A549 (cell line): ENCODE measurements at regions not wholly inside any gene's neighbourhood (a gene's known extent, or its start where the extent isn't known, plus 50 kb on each side); places are given as distances from the start of the nearest gene placed in this dataset.

Experiments
- EP300 ChIP-seq, 2 experiments: fragments of >200 bp; sonication (Bioruptor Twin); formaldehyde crosslinking; IDR thresholded peaks; 2 replicates in 1 of 2; 3 replicates in 1 of 2; pipeline ENCODE4 v1.6.1; 2016 to 2017
- GATA3 ChIP-seq: IDR thresholded peaks from 2 replicates; pipeline ENCODE4 v1.6.1; 2012; ENCODE audit warnings: borderline replicate concordance
- JUNB ChIP-seq: fragments of >200 bp; sonication (Bioruptor Twin); formaldehyde crosslinking; IDR thresholded peaks from 2 replicates; pipeline ENCODE4 v1.6.1; 2016
- POLR2A ChIP-seq: IDR thresholded peaks from 2 replicates; pipeline ENCODE4 v1.6.1; 2012; ENCODE audit warnings: mild to moderate bottlenecking, low read length
- RNF2 ChIP-seq: fragments of 200-600 bp; sonication (generic); IDR thresholded peaks from 2 replicates; pipeline ENCODE4 v1.6.1; 2016; ENCODE audit warnings: low read depth, mild to moderate bottlenecking, antibody characterized with exemption, moderate library complexity, borderline replicate concordance
- USF2 ChIP-seq: fragments of 450-650 bp; IDR thresholded peaks from 2 replicates; pipeline ENCODE4 v1.6.1; 2014; ENCODE audit warnings: antibody characterized with exemption

GRCh38 chr14:96688629-96689028 is 108.6 kb upstream of the VRK1 start:
- TF ChIP-seq GATA3, result no peak
- TF ChIP-seq EP300 (IDR thresholded peaks at IDR 0.05), result no peak
- no peak for TF ChIP-seq JUNB
- no peak for TF ChIP-seq RNF2
- no peak for TF ChIP-seq USF2
- TF ChIP-seq POLR2A, result no peak
